OCI-LY1 (cell line): ENCODE measurements at regions not wholly inside any gene's neighbourhood (a gene's known extent, or its start where the extent isn't known, plus 50 kb on each side); places are given as distances from the start of the nearest gene placed in this dataset.
A peak's percentile ranks its signal among the peaks of the same experiment; 100 is the strongest.

Experiments
- H2AFZ ChIP-seq: fragments of 200-600 bp; sonication (generic), shearing (Covaris generic); 2 replicates; pipeline ENCODE4 v1.6.0; 2014; ENCODE audit warnings: antibody characterized with exemption, mild to moderate bottlenecking, low read length
- H3F3A ChIP-seq: fragments of 200-600 bp; sonication (generic), shearing (Covaris generic); 2 replicates; pipeline ENCODE4 v1.6.0; 2014; ENCODE audit warnings: mild to moderate bottlenecking, antibody characterized with exemption, low read length, moderate library complexity; ENCODE audit not compliant: insufficient read depth
- H3K27ac ChIP-seq: fragments of 200-600 bp; sonication (generic); 2 replicates; pipeline ENCODE4 v1.5.1; 2014; ENCODE audit warnings: low read length, mixed run types, mild to moderate bottlenecking, low read depth; ENCODE audit not compliant: poor library complexity, severe bottlenecking
- H3K27me3 ChIP-seq: fragments of 200-600 bp; sonication (generic); 2 replicates; pipeline ENCODE4 v1.6.0; 2014; ENCODE audit warnings: antibody characterized with exemption, mild to moderate bottlenecking, low read length, moderate library complexity; ENCODE audit not compliant: insufficient read depth
- H3K36me3 ChIP-seq: fragments of 200-600 bp; sonication (generic); 2 replicates; pipeline ENCODE4 v1.6.1; 2014; ENCODE audit warnings: mild to moderate bottlenecking, antibody characterized with exemption, low read length, moderate library complexity, mixed read lengths; ENCODE audit not compliant: insufficient read depth
- H3K4me1 ChIP-seq: fragments of 200-600 bp; sonication (generic); 2 replicates; pipeline ENCODE4 v1.5.1; 2014; ENCODE audit warnings: mild to moderate bottlenecking, low read length, moderate library complexity; ENCODE audit not compliant: insufficient read depth, severe bottlenecking
- H3K4me2 ChIP-seq: fragments of 200-600 bp; sonication (generic), shearing (Covaris generic); 2 replicates; pipeline ENCODE4 v1.6.1; 2014; ENCODE audit warnings: low read length
- H3K4me3 ChIP-seq: fragments of 200-600 bp; sonication (generic); 2 replicates; pipeline ENCODE4 v1.5.1; 2014; ENCODE audit warnings: low read length, low read depth, mild to moderate bottlenecking, mixed read lengths; ENCODE audit not compliant: poor library complexity, severe bottlenecking
- H3K79me2 ChIP-seq: fragments of 200-600 bp; shearing (Covaris generic); 2 replicates; pipeline ENCODE4 v1.6.1; 2016; ENCODE audit warnings: mixed run types, low read length, mixed read lengths; ENCODE audit not compliant: insufficient read depth
- H3K9ac ChIP-seq: fragments of 200-600 bp; sonication (generic), shearing (Covaris generic); 2 replicates; pipeline ENCODE4 v1.6.1; 2014; ENCODE audit warnings: mild to moderate bottlenecking, low read length, mixed read lengths
- H3K9me2 ChIP-seq: fragments of 200-600 bp; sonication (generic), shearing (Covaris generic); 2 replicates; pipeline ENCODE4 v1.6.1; 2014; ENCODE audit warnings: low read depth, mild to moderate bottlenecking, low read length, mixed read lengths
- H3K9me3 ChIP-seq: fragments of 200-600 bp; shearing (Covaris generic); 2 replicates; pipeline ENCODE4 v1.6.1; 2014; ENCODE audit warnings: low read length, mixed read lengths
- H4K20me1 ChIP-seq: fragments of 200-600 bp; sonication (generic), shearing (Covaris generic); 2 replicates; pipeline ENCODE4 v1.6.0; 2016; ENCODE audit warnings: mild to moderate bottlenecking, low read length; ENCODE audit not compliant: insufficient read depth
- EZH2 ChIP-seq: fragments of 200-600 bp; sonication (generic), shearing (Covaris generic); IDR thresholded peaks from 2 replicates; pipeline ENCODE4 v1.8.0; 2017; ENCODE audit warnings: borderline replicate concordance, mixed run types, mild to moderate bottlenecking, antibody characterized with exemption, low read length, moderate library complexity, mixed read lengths
- TF ChIP-seq, protein P1 (sequence below): fragments of 200-600 bp; sonication (generic), shearing (Covaris generic); IDR thresholded peaks from 2 replicates; pipeline ENCODE4 v1.5.1; 2017; ENCODE audit warnings: mild to moderate bottlenecking, antibody characterized with exemption, low read length, moderate library complexity, mixed read lengths

DNA sequence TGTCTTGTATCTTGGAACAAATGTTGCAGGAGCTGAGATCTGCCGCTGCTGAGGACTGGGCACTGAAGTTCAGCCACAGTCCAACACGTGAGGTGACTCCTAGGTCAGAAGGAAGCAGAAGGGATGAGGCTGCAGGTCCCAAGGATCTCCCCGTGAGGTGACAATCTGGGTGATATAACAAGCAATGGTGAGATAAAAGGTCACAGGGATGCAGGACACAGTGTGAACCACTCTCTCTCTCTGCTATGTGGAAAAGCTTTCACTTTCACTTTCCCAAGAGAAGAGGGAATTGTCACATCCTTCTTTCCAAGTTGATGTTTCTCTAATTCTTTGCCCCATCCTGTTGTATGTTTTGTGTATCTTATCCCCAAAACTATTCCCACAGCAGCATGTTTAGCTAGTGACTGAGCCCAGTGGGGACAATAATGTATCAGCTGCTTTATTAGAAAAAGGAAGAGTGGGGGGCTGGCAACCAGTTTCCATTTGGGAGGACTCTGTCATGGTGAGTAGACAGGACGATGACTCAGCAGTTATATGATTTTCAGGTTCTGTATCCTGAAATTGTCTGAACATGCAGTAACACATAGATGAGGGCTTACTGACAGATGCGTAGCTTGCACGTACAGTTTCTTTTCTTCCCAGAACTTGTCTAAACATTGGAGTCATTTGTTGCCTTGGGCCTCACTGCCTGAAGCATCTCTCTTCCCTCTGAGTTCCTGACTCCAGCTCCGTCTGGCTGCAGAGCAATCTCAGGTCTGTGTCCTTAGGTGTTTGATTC, 1415.8 kb upstream of the TENM3 start:
- Histone ChIP-seq H3K4me1 (peaks cover 23% of the 10 kb centered on the region), H3K4me3 (no peak overlapping the region), H3K9ac (peak overlapping the region; percentile 2; the same call in 1 of the 2 replicates), H3K79me2 (no peaks in the 10 kb centered on the region), H2AFZ (peak overlapping the region; percentile 82), H4K20me1 (no peaks in the 10 kb centered on the region), H3K27me3 (no peaks in the 10 kb centered on the region), H3K36me3 (no peaks in the 10 kb centered on the region; the same call in 1 of the 2 replicates), H3F3A (no peaks in the 10 kb centered on the region), H3K4me2 (peak overlapping the region; percentile 3; the same call in 1 of the 2 replicates), H3K9me3 (peaks cover 3% of the 10 kb centered on the region; the same call in 1 of the 2 replicates), H3K27ac (peak overlapping the region; percentile 60), H3K9me2 (no peaks in the 10 kb centered on the region)
- no peak for TF ChIP-seq EZH2
- TF ChIP-seq, protein P1, sequence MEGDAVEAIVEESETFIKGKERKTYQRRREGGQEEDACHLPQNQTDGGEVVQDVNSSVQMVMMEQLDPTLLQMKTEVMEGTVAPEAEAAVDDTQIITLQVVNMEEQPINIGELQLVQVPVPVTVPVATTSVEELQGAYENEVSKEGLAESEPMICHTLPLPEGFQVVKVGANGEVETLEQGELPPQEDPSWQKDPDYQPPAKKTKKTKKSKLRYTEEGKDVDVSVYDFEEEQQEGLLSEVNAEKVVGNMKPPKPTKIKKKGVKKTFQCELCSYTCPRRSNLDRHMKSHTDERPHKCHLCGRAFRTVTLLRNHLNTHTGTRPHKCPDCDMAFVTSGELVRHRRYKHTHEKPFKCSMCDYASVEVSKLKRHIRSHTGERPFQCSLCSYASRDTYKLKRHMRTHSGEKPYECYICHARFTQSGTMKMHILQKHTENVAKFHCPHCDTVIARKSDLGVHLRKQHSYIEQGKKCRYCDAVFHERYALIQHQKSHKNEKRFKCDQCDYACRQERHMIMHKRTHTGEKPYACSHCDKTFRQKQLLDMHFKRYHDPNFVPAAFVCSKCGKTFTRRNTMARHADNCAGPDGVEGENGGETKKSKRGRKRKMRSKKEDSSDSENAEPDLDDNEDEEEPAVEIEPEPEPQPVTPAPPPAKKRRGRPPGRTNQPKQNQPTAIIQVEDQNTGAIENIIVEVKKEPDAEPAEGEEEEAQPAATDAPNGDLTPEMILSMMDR = no peak

- no peaks in the 10 kb centered on the region for H3K9me2 ChIP-seq
- no peaks in the 10 kb centered on the region for H3K79me2 ChIP-seq
- H3K4me3 ChIP-seq = no peak overlapping the region
- no peak overlapping the region for H3K4me2 ChIP-seq
- peaks cover 23% of the 10 kb centered on the region for H3K4me1 ChIP-seq
- peaks cover 3% of the 10 kb centered on the region; the same call in 1 of the 2 replicates for H3K9me3 ChIP-seq
- peak overlapping the region; percentile 60 for H3K27ac ChIP-seq
- no peaks in the 10 kb centered on the region for H3K27me3 ChIP-seq
- no peak overlapping the region for H3K9ac ChIP-seq
- H2AFZ ChIP-seq = no peak overlapping the region
- H3K36me3 ChIP-seq = no peaks in the 10 kb centered on the region; the same call in 1 of the 2 replicates
- H4K20me1 ChIP-seq = no peaks in the 10 kb centered on the region
- TF ChIP-seq EZH2 = no peak
- TF ChIP-seq, protein P1 = peak; percentile 74
- no peaks in the 10 kb centered on the region for H3F3A ChIP-seq
Measured at GRCh38 chr4:180828455-180829018, 1414.7 kb upstream of the TENM3 start.

GRCh38 chr4:180832073-180832472, 1411.1 kb upstream of the TENM3 start:
- no peaks in the 10 kb centered on the region for H4K20me1 ChIP-seq
- H3K4me1 ChIP-seq = peaks cover 41% of the 10 kb centered on the region
- H3K4me3 ChIP-seq = no peak overlapping the region
- no peaks in the 10 kb centered on the region for H3K79me2 ChIP-seq
- no peak overlapping the region for H3K9ac ChIP-seq
- no peak overlapping the region for H2AFZ ChIP-seq
- no peaks in the 10 kb centered on the region; the same call in 1 of the 2 replicates for H3K36me3 ChIP-seq
- no peak overlapping the region for H3K4me2 ChIP-seq
- no peaks in the 10 kb centered on the region for H3K9me2 ChIP-seq
- H3F3A ChIP-seq = no peaks in the 10 kb centered on the region
- TF ChIP-seq, protein P1 = peak; percentile 26; the same call in 1 of the 2 replicates
- TF ChIP-seq EZH2 = no peak
- peaks cover 4% of the 10 kb centered on the region; the same call in 1 of the 2 replicates for H3K9me3 ChIP-seq
- H3K27ac ChIP-seq = no peak overlapping the region
- no peaks in the 10 kb centered on the region for H3K27me3 ChIP-seq
